Osteocyte (in vitro differentiated cells): ENCODE measurements at regions not wholly inside any gene's neighbourhood (a gene's known extent, or its start where the extent isn't known, plus 50 kb on each side); places are given as distances from the start of the nearest gene placed in this dataset.

ENCODE experiments used
- DNase-seq: peaks from one replicate; pipeline ENCODE4 v3.0.0; 2021; ENCODE audit warnings: mixed read lengths; ENCODE audit not compliant: unreplicated experiment; ENCODE audit errors: extremely low spot score
- H3K27ac Mint-ChIP-seq: one replicate; pipeline ENCODE4 v1.8.0; 2021; ENCODE audit warnings: mild to moderate bottlenecking, mixed read lengths; ENCODE audit not compliant: unreplicated experiment
- H3K27me3 Mint-ChIP-seq: one replicate; pipeline ENCODE4 v1.8.0; 2021; ENCODE audit warnings: mixed read lengths; ENCODE audit not compliant: unreplicated experiment
- H3K36me3 Mint-ChIP-seq: one replicate; pipeline ENCODE4 v1.8.0; 2021; ENCODE audit warnings: mixed read lengths; ENCODE audit not compliant: unreplicated experiment
- H3K4me1 Mint-ChIP-seq: one replicate; pipeline ENCODE4 v1.8.0; 2021; ENCODE audit warnings: mixed read lengths; ENCODE audit not compliant: unreplicated experiment
- H3K4me3 Mint-ChIP-seq: one replicate; pipeline ENCODE4 v1.8.0; 2021; ENCODE audit warnings: mild to moderate bottlenecking, moderate library complexity, mixed read lengths; ENCODE audit not compliant: unreplicated experiment
- H3K9me3 Mint-ChIP-seq: one replicate; pipeline ENCODE4 v1.8.0; 2021; ENCODE audit warnings: mixed read lengths; ENCODE audit not compliant: unreplicated experiment
- TF ChIP-seq, protein P1 (sequence below): fragments of 200-600 bp; sonication (generic); IDR thresholded peaks from 2 replicates; pipeline ENCODE4 v1.5.0; 2021; ENCODE audit warnings: antibody characterized with exemption, mild to moderate bottlenecking, moderate library complexity

DNA sequence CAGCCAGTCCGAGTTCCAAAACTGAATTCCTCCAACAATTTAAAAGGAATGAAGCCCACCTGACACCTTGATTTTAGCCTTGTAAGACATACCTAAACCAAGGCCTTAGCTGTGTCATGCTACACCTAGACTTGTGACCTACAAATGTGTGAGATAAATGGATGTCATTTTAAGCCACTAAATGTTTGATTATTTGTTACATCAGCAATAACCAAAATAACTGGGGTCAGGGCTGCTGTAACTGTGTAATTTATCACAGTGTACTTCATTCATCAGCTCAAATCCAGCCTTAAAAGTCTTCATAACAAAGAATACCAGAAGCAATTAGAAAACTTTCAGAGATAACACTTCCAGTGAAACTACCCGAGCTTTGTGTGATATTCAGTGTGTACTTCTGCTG is 673.0 kb upstream of the ANO3 start:
- DNase-seq = no peak
- Mint-ChIP-seq H3K36me3 (no peaks in the 10 kb centered on the region), H3K27me3 (peaks cover 2% of the 10 kb centered on the region), H3K27ac (no peak overlapping the region), H3K4me3 (no peak overlapping the region), H3K9me3 (no peaks in the 10 kb centered on the region), H3K4me1 (no peaks in the 10 kb centered on the region)
- TF ChIP-seq, protein P1, sequence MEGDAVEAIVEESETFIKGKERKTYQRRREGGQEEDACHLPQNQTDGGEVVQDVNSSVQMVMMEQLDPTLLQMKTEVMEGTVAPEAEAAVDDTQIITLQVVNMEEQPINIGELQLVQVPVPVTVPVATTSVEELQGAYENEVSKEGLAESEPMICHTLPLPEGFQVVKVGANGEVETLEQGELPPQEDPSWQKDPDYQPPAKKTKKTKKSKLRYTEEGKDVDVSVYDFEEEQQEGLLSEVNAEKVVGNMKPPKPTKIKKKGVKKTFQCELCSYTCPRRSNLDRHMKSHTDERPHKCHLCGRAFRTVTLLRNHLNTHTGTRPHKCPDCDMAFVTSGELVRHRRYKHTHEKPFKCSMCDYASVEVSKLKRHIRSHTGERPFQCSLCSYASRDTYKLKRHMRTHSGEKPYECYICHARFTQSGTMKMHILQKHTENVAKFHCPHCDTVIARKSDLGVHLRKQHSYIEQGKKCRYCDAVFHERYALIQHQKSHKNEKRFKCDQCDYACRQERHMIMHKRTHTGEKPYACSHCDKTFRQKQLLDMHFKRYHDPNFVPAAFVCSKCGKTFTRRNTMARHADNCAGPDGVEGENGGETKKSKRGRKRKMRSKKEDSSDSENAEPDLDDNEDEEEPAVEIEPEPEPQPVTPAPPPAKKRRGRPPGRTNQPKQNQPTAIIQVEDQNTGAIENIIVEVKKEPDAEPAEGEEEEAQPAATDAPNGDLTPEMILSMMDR = no peak

DNA sequence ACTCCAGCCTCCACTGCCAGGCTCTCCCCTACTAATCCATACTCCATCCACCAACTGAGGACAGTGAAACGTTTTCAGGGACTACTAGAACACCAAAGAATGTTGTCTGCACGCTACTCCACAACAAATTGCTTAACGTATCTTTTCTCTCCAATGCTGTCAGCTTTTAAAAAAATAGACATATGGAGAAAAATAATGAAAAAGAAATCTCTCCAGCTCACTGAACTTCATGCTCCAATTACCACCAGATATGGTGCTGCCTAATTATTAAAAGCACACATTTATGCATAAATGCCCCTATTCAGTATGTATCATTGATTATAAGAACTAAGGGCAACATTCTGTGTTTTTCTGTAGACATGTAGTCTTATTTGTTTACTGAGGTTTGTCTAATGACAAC is 672.2 kb upstream of the ANO3 start:
- no peaks in the 10 kb centered on the region for H3K9me3 Mint-ChIP-seq
- DNase-seq = no peak
- H3K4me3 Mint-ChIP-seq = no peak overlapping the region
- no peaks in the 10 kb centered on the region for H3K36me3 Mint-ChIP-seq
- peaks cover 2% of the 10 kb centered on the region for H3K27me3 Mint-ChIP-seq
- TF ChIP-seq, protein P1 = no peak
- H3K4me1 Mint-ChIP-seq = no peaks in the 10 kb centered on the region
- H3K27ac Mint-ChIP-seq = no peak overlapping the region

DNA sequence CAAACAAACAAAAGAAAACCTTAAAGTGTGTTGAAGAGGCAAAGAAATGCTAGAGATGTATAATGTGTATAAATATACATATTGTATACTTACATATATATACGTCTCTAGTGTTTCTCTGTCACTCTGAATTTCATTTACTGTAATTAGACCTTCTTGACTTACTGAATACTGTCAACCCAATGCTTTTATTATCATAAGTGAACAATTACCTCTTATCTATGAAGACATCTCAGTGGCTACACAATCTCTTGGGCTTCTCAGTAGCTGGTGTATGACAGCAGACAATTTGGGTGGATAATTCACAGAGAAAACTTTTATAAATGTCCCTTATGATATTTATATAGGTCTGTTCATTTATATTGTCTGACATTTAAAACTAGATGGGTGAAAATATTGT is 664.1 kb upstream of the ANO3 start:
- no peaks in the 10 kb centered on the region for H3K4me1 Mint-ChIP-seq
- no peak for DNase-seq
- no peaks in the 10 kb centered on the region for H3K36me3 Mint-ChIP-seq
- H3K9me3 Mint-ChIP-seq = no peaks in the 10 kb centered on the region
- no peak overlapping the region for H3K27ac Mint-ChIP-seq
- TF ChIP-seq, protein P1 = no peak
- H3K27me3 Mint-ChIP-seq = peaks cover 4% of the 10 kb centered on the region
- H3K4me3 Mint-ChIP-seq = no peak overlapping the region

DNA sequence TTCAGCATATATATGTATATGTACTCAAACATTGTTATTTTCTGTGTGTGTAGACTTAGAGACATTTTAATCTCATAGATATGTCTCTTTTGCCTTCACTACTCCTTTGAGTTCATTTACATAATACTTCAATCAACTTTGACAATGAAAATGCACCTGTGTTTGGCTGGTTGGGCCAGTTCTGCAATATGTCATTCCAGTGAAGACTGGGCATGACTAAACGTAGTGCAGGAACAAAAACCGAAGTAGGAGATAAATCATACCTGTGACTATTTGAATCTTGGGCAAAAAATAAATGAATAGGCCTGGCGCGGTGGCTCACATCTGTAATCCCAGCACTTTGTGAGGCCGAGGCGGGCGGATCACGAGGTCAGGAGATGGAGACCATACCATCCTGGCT is 640.0 kb upstream of the ANO3 start:
- H3K36me3 Mint-ChIP-seq = no peaks in the 10 kb centered on the region
- TF ChIP-seq, protein P1 = no peak
- H3K27ac Mint-ChIP-seq = no peak overlapping the region
- H3K4me1 Mint-ChIP-seq = no peaks in the 10 kb centered on the region
- H3K4me3 Mint-ChIP-seq = no peak overlapping the region
- peaks cover 22% of the 10 kb centered on the region for H3K9me3 Mint-ChIP-seq
- no peaks in the 10 kb centered on the region for H3K27me3 Mint-ChIP-seq
- DNase-seq = no peak

DNA sequence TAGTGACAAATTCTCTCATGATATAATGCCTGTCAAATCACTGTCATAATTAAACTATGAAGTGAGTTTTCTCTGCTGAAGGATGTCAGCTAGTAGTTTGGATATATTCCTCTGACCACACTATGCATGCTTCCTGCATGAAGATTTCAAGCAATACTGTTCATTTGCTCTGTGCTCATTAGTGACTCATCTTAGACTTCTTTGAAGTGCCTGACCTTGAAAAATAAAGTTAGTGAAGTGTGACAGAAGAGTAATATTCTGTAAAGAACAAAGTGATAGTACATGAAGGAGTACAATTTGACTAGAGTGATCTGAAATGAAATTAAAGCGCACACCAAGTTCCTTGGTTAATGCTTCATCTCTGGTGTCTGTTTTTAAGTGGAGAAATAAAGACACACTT is 629.5 kb upstream of the ANO3 start:
- TF ChIP-seq, protein P1 = no peak
- no peaks in the 10 kb centered on the region for H3K9me3 Mint-ChIP-seq
- H3K4me1 Mint-ChIP-seq = no peaks in the 10 kb centered on the region
- no peak overlapping the region for H3K27ac Mint-ChIP-seq
- no peaks in the 10 kb centered on the region for H3K36me3 Mint-ChIP-seq
- H3K27me3 Mint-ChIP-seq = peaks cover 8% of the 10 kb centered on the region
- no peak for DNase-seq
- no peak overlapping the region for H3K4me3 Mint-ChIP-seq
